GM06990 (cell line): ENCODE measurements at regions not wholly inside any gene's neighbourhood (a gene's known extent, or its start where the extent isn't known, plus 50 kb on each side); places are given as distances from the start of the nearest gene placed in this dataset.
"Not testable (repeated sequence)": the region's sequence is repeated elsewhere in the genome, so short reads cannot be mapped to it uniquely, and the experiment has no call there.

ENCODE experiments used
- DNase-seq: peaks from one replicate; pipeline ENCODE4 v3.0.0-alpha.2; 2011; ENCODE audit not compliant: insufficient read length; ENCODE audit errors: extremely low read depth
- H3K27me3 ChIP-seq: replicated peaks from 2 replicates; pipeline ENCODE4 v1.6.0; 2011; ENCODE audit warnings: low read length; ENCODE audit not compliant: control insufficient read depth, insufficient read depth
- H3K36me3 ChIP-seq: 2 replicates; pipeline ENCODE4 v1.5.1; 2011; ENCODE audit warnings: low read length; ENCODE audit not compliant: control insufficient read depth, insufficient read depth
- H3K4me3 ChIP-seq: replicated peaks from 2 replicates; pipeline ENCODE4 v1.5.1; 2011; ENCODE audit warnings: low read depth, mild to moderate bottlenecking, control low read depth, low read length
- CTCF ChIP-seq: IDR thresholded peaks from 2 replicates; pipeline ENCODE4 v1.5.1; 2011; ENCODE audit warnings: low read length, control low read depth, mild to moderate bottlenecking, inconsistent platforms; ENCODE audit not compliant: insufficient read depth, poor library complexity, severe bottlenecking

- no peak for DNase-seq
- H3K36me3 ChIP-seq = no peaks in the 10 kb centered on the region
- TF ChIP-seq CTCF = no peak
- H3K4me3 ChIP-seq = no peak overlapping the region
- no peaks in the 10 kb centered on the region for H3K27me3 ChIP-seq
These were observed 448.9 kb upstream of the MEIS1 start for GRCh38 chr2:65985986-65986385.

- H3K27me3 ChIP-seq = no peaks in the 10 kb centered on the region
- no peak overlapping the region for H3K4me3 ChIP-seq
- no peak for DNase-seq
- H3K36me3 ChIP-seq = no peaks in the 10 kb centered on the region
- no peak for TF ChIP-seq CTCF
These were observed 454.4 kb upstream of the MEIS1 start for GRCh38 chr2:65980531-65980930.

GRCh38 chr2:65979446-65979845, 455.5 kb upstream of the MEIS1 start:
- DNase-seq = no peak
- TF ChIP-seq CTCF = no peak
- Histone ChIP-seq H3K27me3 (no peaks in the 10 kb centered on the region), H3K4me3 (no peak overlapping the region), H3K36me3 (no peaks in the 10 kb centered on the region)

- no peak for DNase-seq
- H3K36me3 ChIP-seq = no peaks in the 10 kb centered on the region
- no peaks in the 10 kb centered on the region for H3K27me3 ChIP-seq
- TF ChIP-seq CTCF = peak; percentile 40
- H3K4me3 ChIP-seq = no peak overlapping the region
These were observed 460.7 kb upstream of the MEIS1 start for GRCh38 chr2:65974067-65974723.

- Histone ChIP-seq H3K36me3 (no peaks in the 10 kb centered on the region), H3K27me3 (no peaks in the 10 kb centered on the region), H3K4me3 (no peak overlapping the region)
- DNase-seq = no peak
- no peak for TF ChIP-seq CTCF
These were observed 465.8 kb upstream of the MEIS1 start for GRCh38 chr2:65969161-65969560.

- H3K4me3 ChIP-seq, H3K27me3 ChIP-seq, H3K36me3 ChIP-seq, DNase-seq: not testable (repeated sequence)
These were observed 471.6 kb upstream of the MEIS1 start for GRCh38 chr2:65963303-65963702.
